ENCODE measurements at regions not wholly inside any gene's neighbourhood (a gene's known extent, or its start where the extent isn't known, plus 50 kb on each side); places are given as distances from the start of the nearest gene placed in this dataset.
A peak's percentile ranks its signal among the peaks of the same experiment; 100 is the strongest.

- no peaks in the 10 kb centered on the region for H3K9me3 Mint-ChIP-seq
- Histone ChIP-seq H3K4me3 (ENCODE audit: low read length) (no peak overlapping the region), H3K36me3 (ENCODE audit: control insufficient read depth, insufficient read depth, low read length) (no peaks in the 10 kb centered on the region), H3K27ac (ENCODE audit: low read depth, low read length) (no peak overlapping the region), H3K27me3 (ENCODE audit: control insufficient read depth, insufficient read depth, low read length, poor library complexity, severe bottlenecking) (no peaks in the 10 kb centered on the region), H3K9me3 (ENCODE audit: control insufficient read depth, low read length) (no peaks in the 10 kb centered on the region), H3K9ac (ENCODE audit: extremely low read depth, low read length, poor library complexity, severe bottlenecking) (no peak overlapping the region), H3K4me1 (ENCODE audit: control insufficient read depth, insufficient read depth, low read length) (no peaks in the 10 kb centered on the region)
- H3K27me3 Mint-ChIP-seq (ENCODE audit: insufficient read depth), result no peaks in the 10 kb centered on the region
- H3K36me3 Mint-ChIP-seq (ENCODE audit: low read depth), result no peaks in the 10 kb centered on the region
- WGBS, 2 experiments (ENCODE audit: insufficient coverage in 1 of 2, insufficient read length in 1 of 2), result 96 to 97% methylated on average over 2 of the region's 2 CpGs
- TF ChIP-seq CTCF (conservative IDR thresholded peaks at IDR 0.05), result no peak
- H3K4me3 Mint-ChIP-seq, result no peak overlapping the region
- no peak overlapping the region for H3K27ac Mint-ChIP-seq
- DNase-seq, result peak; percentile 49
- H3K4me1 Mint-ChIP-seq, result no peaks in the 10 kb centered on the region
Observed at GRCh38 chr6:45780523-45780922, 235.1 kb downstream of the CLIC5 start.

DNA sequence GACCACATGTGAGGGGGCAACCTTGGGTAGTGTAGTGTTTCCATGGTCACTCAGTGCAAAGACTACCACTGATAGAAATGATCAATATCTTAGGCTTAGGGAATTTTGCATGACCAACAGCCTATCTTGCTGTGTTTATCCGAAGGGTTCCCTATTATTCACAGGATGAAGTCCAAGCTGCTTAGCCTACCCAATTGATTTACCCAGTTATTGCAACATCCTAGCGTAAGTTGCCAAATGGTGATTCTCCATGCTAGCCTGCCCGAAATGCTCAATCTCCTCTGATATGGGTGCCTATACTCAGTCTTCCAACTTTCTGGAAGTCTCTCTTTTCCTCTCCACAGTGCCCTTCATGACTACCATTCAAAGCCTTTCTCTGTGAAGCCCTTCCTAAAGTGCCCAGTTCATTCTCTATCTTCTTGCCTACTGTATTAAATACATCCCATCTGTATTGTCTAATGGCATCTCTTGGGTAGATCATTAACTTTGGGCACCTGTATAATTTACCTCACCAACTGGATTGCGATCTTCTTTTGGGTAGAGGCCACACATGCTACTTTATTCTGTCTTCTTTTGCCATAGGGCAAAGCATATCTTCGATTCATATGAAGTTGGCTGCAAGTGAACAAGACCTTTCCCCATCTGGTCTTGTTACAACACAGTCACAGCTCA lies 240.5 kb downstream of the CLIC5 start:
- H3K9me3 ChIP-seq (ENCODE audit: control insufficient read depth, low read length), result no peaks in the 10 kb centered on the region
- DNase-seq, result no peak
- H3K36me3 Mint-ChIP-seq (ENCODE audit: low read depth), result no peaks in the 10 kb centered on the region

DNA sequence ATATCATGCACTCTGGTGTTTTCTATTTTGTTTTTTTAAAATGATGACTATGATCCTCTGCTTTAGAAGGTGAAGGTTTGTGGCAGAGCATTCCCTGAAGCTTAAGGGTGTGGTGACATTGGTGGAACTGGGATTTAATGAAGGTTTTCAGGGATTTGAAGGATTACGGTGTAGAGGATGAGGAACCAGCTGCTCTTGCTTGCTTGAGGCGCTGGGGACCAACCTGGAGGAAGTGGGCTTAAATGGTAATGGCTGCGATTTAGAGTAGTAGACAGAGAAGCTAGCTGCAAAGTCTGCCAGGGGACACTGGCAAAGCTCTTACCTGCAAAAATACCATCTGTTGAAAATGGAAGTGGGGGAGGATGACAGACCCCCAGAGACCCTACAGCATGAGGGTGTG lies 241.8 kb downstream of the CLIC5 start:
- Mint-ChIP-seq H3K9me3 (no peaks in the 10 kb centered on the region), H3K4me1 (no peaks in the 10 kb centered on the region), H3K27me3 (ENCODE audit: insufficient read depth) (no peaks in the 10 kb centered on the region)

More for the DNA sequence above, 240.5 kb downstream of the CLIC5 start:
- no peaks in the 10 kb centered on the region for H3K36me3 ChIP-seq (ENCODE audit: control insufficient read depth, insufficient read depth, low read length)
- H3K4me3 Mint-ChIP-seq, result no peak overlapping the region
- H3K27ac Mint-ChIP-seq, result no peak overlapping the region
- H3K9ac ChIP-seq (ENCODE audit: extremely low read depth, low read length, poor library complexity, severe bottlenecking), result no peak overlapping the region
- H3K9me3 Mint-ChIP-seq, result no peaks in the 10 kb centered on the region
- no peak overlapping the region for H3K27ac ChIP-seq (ENCODE audit: low read depth, low read length)
- H3K4me1 ChIP-seq (ENCODE audit: control insufficient read depth, insufficient read depth, low read length), result no peaks in the 10 kb centered on the region
- no peaks in the 10 kb centered on the region for H3K27me3 ChIP-seq (ENCODE audit: control insufficient read depth, insufficient read depth, low read length, poor library complexity, severe bottlenecking)
- no peaks in the 10 kb centered on the region for H3K4me1 Mint-ChIP-seq
- 92 to 95% methylated on average over 4 to 5 of the region's 5 CpGs for WGBS, 2 experiments (ENCODE audit: insufficient coverage in 1 of 2, insufficient read length in 1 of 2)
- H3K4me3 ChIP-seq (ENCODE audit: low read length), result no peak overlapping the region
- no peak for TF ChIP-seq CTCF (conservative IDR thresholded peaks at IDR 0.05)
- no peaks in the 10 kb centered on the region for H3K27me3 Mint-ChIP-seq (ENCODE audit: insufficient read depth)

More for the DNA sequence above, 241.8 kb downstream of the CLIC5 start:
- Histone ChIP-seq H3K4me1 (ENCODE audit: control insufficient read depth, insufficient read depth, low read length) (no peaks in the 10 kb centered on the region), H3K27ac (ENCODE audit: low read depth, low read length) (no peak overlapping the region), H3K4me3 (ENCODE audit: low read length) (no peak overlapping the region), H3K27me3 (ENCODE audit: control insufficient read depth, insufficient read depth, low read length, poor library complexity, severe bottlenecking) (no peaks in the 10 kb centered on the region), H3K9me3 (ENCODE audit: control insufficient read depth, low read length) (no peaks in the 10 kb centered on the region), H3K9ac (ENCODE audit: extremely low read depth, low read length, poor library complexity, severe bottlenecking) (no peak overlapping the region), H3K36me3 (ENCODE audit: control insufficient read depth, insufficient read depth, low read length) (no peaks in the 10 kb centered on the region)
- Mint-ChIP-seq H3K36me3 (ENCODE audit: low read depth) (no peaks in the 10 kb centered on the region), H3K27ac (no peak overlapping the region), H3K4me3 (no peak overlapping the region)
- WGBS, 2 experiments (ENCODE audit: insufficient coverage in 1 of 2, insufficient read length in 1 of 2), result 91 to 96% methylated on average over 3 of the region's 3 CpGs
- no peak for TF ChIP-seq CTCF (conservative IDR thresholded peaks at IDR 0.05)
- DNase-seq, result no peak
